HCT116 (cell line): ENCODE measurements at regions not wholly inside any gene's neighbourhood (a gene's known extent, or its start where the extent isn't known, plus 50 kb on each side); places are given as distances from the start of the nearest gene placed in this dataset.

Experiments
- ATAC-seq: fragments of 200-7000 bp; cut with Tn5 transposase; 2 replicates; pipeline ENCODE4 v1.9.1; 2020; ENCODE audit warnings: mild to moderate bottlenecking, moderate library complexity
- BruUV-seq: library from RNA; stranded (reverse); fragments of 400-500 nt; replicated peaks from 2 replicates; lab custom pipeline; 2021; lab: Mats Ljungman, UMichigan
- CTCF ChIA-PET: fragments of 300-600 bp; sonication (Branson Sonifier 250); formaldehyde crosslinking; loops from one replicate; lab custom pipeline; 2021; ENCODE audit warnings: antibody characterized with exemption; lab: Charles Lee
- POLR2A ChIA-PET: fragments of 300-600, 350-600 bp; sonication (Branson Sonifier 250); formaldehyde crosslinking; loops from one replicate; lab custom pipeline; 2021; ENCODE audit warnings: antibody characterized with exemption; lab: Charles Lee
- RAD21 ChIA-PET, 2 experiments: fragments of 300-600 bp; sonication (Branson Sonifier 250); formaldehyde crosslinking; loops; one replicate each; lab custom pipeline; 2023; ENCODE audit warnings: low total read pairs in 2 of 2; ENCODE audit not compliant: uncharacterized antibody in 2 of 2, unreplicated experiment in 2 of 2, low non-redundant PET in 1 of 2; lab: Charles Lee
- DNase-seq: peaks from one replicate; pipeline ENCODE4 v3.0.0-alpha.2; 2010; ENCODE audit warnings: low read depth, low spot score
- H2AFZ ChIP-seq: fragments of 200-600 bp; shearing (Covaris generic), sonication (generic); 2 replicates; pipeline ENCODE4 v1.6.1; 2017; ENCODE audit warnings: low read depth, mixed run types, mixed read lengths, antibody characterized with exemption, low read length; ENCODE audit not compliant: poor library complexity, severe bottlenecking
- H3K27ac ChIP-seq: 2 replicates; pipeline ENCODE4 v1.5.1; 2012; ENCODE audit warnings: low read depth, low read length
- H3K27me3 ChIP-seq: fragments of 200-600 bp; sonication (generic); 2 replicates; pipeline ENCODE4 v1.6.1; 2016; ENCODE audit warnings: mixed run types, low read length, mixed read lengths; ENCODE audit not compliant: insufficient read depth
- H3K36me3 ChIP-seq, 2 experiments: fragments of 200-500 bp in 1 of 2; fragments of 200-600 bp in 1 of 2; sonication (Bioruptor generic) in 1 of 2; sonication (generic) in 1 of 2; 2 replicates each; pipeline versions ENCODE4 v1.5.1 to v1.6.1; 2014 to 2016; ENCODE audit warnings: low read length in 2 of 2, inconsistent platforms in 1 of 2, mixed read lengths in 1 of 2, mixed run types in 1 of 2; ENCODE audit not compliant: insufficient read depth in 2 of 2, control insufficient read depth in 1 of 2
- H3K4me1 ChIP-seq, 2 experiments: fragments of 200-600 bp in 1 of 2; sonication (generic) in 1 of 2; 2 replicates each; pipeline versions ENCODE4 v1.5.1 to v1.6.1; 2012 to 2017; ENCODE audit warnings: low read length in 2 of 2, inconsistent platforms in 1 of 2, mild to moderate bottlenecking in 1 of 2, mixed read lengths in 1 of 2, mixed run types in 1 of 2, moderate library complexity in 1 of 2; ENCODE audit not compliant: insufficient read depth in 2 of 2, control insufficient read depth in 1 of 2
- H3K4me2 ChIP-seq: fragments of 200-600 bp; sonication (generic); 2 replicates; pipeline ENCODE4 v1.6.1; 2017; ENCODE audit warnings: mixed run types, low read length, mixed read lengths
- H3K4me3 ChIP-seq, 2 experiments: fragments of 200-600 bp in 1 of 2; sonication (generic) in 1 of 2; replicated peaks in 1 of 2; 2 replicates each; pipeline ENCODE4 v1.5.1; 2011 to 2016; ENCODE audit warnings: low read length in 2 of 2, control low read depth in 1 of 2, low read depth in 1 of 2, mild to moderate bottlenecking in 1 of 2, mixed read lengths in 1 of 2, mixed run types in 1 of 2
- H3K79me2 ChIP-seq: fragments of 200-600 bp; sonication (generic); 2 replicates; pipeline ENCODE4 v1.6.1; 2017; ENCODE audit warnings: mild to moderate bottlenecking, mixed run types, low read length, moderate library complexity, mixed read lengths; ENCODE audit not compliant: insufficient read depth
- H3K9ac ChIP-seq: fragments of 200-600 bp; sonication (generic); 2 replicates; pipeline ENCODE4 v1.6.1; 2016; ENCODE audit warnings: low read length, mixed read lengths
- H3K9me2 ChIP-seq: fragments of 200-600 bp; sonication (generic), shearing (Covaris generic); 2 replicates; pipeline ENCODE4 v1.6.1; 2017; ENCODE audit warnings: mixed run types, mild to moderate bottlenecking, moderate library complexity; ENCODE audit not compliant: insufficient read depth
- H3K9me3 ChIP-seq, 2 experiments: fragments of 200-500 bp in 1 of 2; fragments of 200-600 bp in 1 of 2; sonication (Bioruptor generic) in 1 of 2; sonication (generic) in 1 of 2; 2 replicates each; pipeline ENCODE4 v1.6.1; 2014 to 2017; ENCODE audit warnings: low read length in 2 of 2, mixed read lengths in 2 of 2, inconsistent platforms in 1 of 2, low read depth in 1 of 2, mild to moderate bottlenecking in 1 of 2, mixed run types in 1 of 2, moderate library complexity in 1 of 2; ENCODE audit not compliant: control insufficient read depth in 1 of 2, insufficient read depth in 1 of 2
- H4K20me1 ChIP-seq: fragments of 200-600 bp; sonication (generic), shearing (Covaris generic); 2 replicates; pipeline ENCODE4 v1.6.1; 2017; ENCODE audit warnings: mixed run types, mild to moderate bottlenecking, moderate library complexity; ENCODE audit not compliant: insufficient read depth
- ATF3 ChIP-seq: IDR thresholded peaks from 2 replicates; pipeline ENCODE4 v1.6.1; 2012
- CBX3 ChIP-seq: IDR thresholded peaks from 2 replicates; pipeline ENCODE4 v1.6.1; 2012; ENCODE audit warnings: low read depth
- CEBPB ChIP-seq: IDR thresholded peaks from 2 replicates; pipeline ENCODE4 v1.6.1; 2012; ENCODE audit warnings: low read depth
- CTCF ChIP-seq, 3 experiments: fragments of 200-600 bp in 1 of 3; sonication (generic) in 1 of 3; IDR thresholded peaks in 2 of 3; conservative IDR thresholded peaks in 1 of 3; 2 replicates each; pipeline ENCODE4 v1.5.1; 2012 to 2017; ENCODE audit warnings: low read depth in 2 of 3, low read length in 2 of 3, antibody characterized with exemption in 1 of 3, borderline replicate concordance in 1 of 3, control low read depth in 1 of 3, mild to moderate bottlenecking in 1 of 3, mixed read lengths in 1 of 3, mixed run types in 1 of 3, moderate library complexity in 1 of 3; ENCODE audit not compliant: insufficient read depth in 1 of 3
- EZH2 ChIP-seq: fragments of 200-600 bp; sonication (generic); IDR thresholded peaks from 2 replicates; pipeline ENCODE4 v1.6.1; 2017; ENCODE audit warnings: antibody characterized with exemption, mixed run types
- FOSL1 ChIP-seq: IDR thresholded peaks from 2 replicates; pipeline ENCODE4 v1.6.1; 2012; ENCODE audit warnings: low read depth
- JUND ChIP-seq: IDR thresholded peaks from 2 replicates; pipeline ENCODE4 v1.6.1; 2012
- MAX ChIP-seq: IDR thresholded peaks from 2 replicates; pipeline ENCODE4 v1.6.1; 2012
- REST ChIP-seq: IDR thresholded peaks from 2 replicates; pipeline ENCODE4 v1.6.1; 2012; ENCODE audit warnings: low read depth
- SP1 ChIP-seq: IDR thresholded peaks from 2 replicates; pipeline ENCODE4 v1.6.1; 2012; ENCODE audit warnings: low read depth
- intact Hi-C: fragments of 100-400 bp; cut with micrococcal nuclease; formaldehyde crosslinking; loops from 2 replicates; pipeline ENCODE4 v1.10.0; 2022

GRCh38 chr2:100747551-100747950 lies 72.4 kb upstream of the NPAS2 start:
- no peaks in the 10 kb centered on the region for H3K36me3 ChIP-seq
- H2AFZ ChIP-seq: no peak overlapping the region
- ATAC-seq (no peak), DNase-seq (no peak)
- no TSS peak for BruUV-seq
- POLR2A ChIA-PET: no interaction called here
- H4K20me1 ChIP-seq: no peaks in the 10 kb centered on the region
- H3K4me1 ChIP-seq: peaks cover 0 to 5% of the 10 kb centered on the region in 2 experiments; a peak in 1 of 4 replicates
- no peaks in the 10 kb centered on the region for H3K27me3 ChIP-seq
- no peak overlapping the region for H3K27ac ChIP-seq
- no peaks in the 10 kb centered on the region for H3K9me3 ChIP-seq
- intact Hi-C loops: no loop called here
- TF ChIP-seq CBX3 (no peak), ATF3 (no peak), SP1 (no peak), REST (no peak), CEBPB (no peak), EZH2 (no peak), FOSL1 (no peak), CTCF (IDR thresholded peaks at IDR 0.05 in 2 of 3, conservative IDR thresholded peaks at IDR 0.05 in 1 of 3; ENCODE audit: borderline replicate concordance in 1 of 3, insufficient read depth in 1 of 3, low read depth in 2 of 3, low read length in 2 of 3) (no peak), MAX (no peak), JUND (no peak)
- no peak overlapping the region for H3K9ac ChIP-seq
- H3K79me2 ChIP-seq: no peaks in the 10 kb centered on the region
- CTCF ChIA-PET: no interaction called here
- no peaks in the 10 kb centered on the region for H3K9me2 ChIP-seq
- no peak overlapping the region for H3K4me3 ChIP-seq
- H3K4me2 ChIP-seq: no peak overlapping the region
- RAD21 ChIA-PET: no interaction called here
